GOT3 (cell line): ENCODE measurements at regions not wholly inside any gene's neighbourhood (a gene's known extent, or its start where the extent isn't known, plus 50 kb on each side); places are given as distances from the start of the nearest gene placed in this dataset.
A peak's percentile ranks its signal among the peaks of the same experiment; 100 is the strongest.

ENCODE experiments used
- DNase-seq: peaks from one replicate; lab custom pipeline; 2025; ENCODE audit warnings: mixed read lengths; lab: John Stamatoyannopoulos, UW

DNA sequence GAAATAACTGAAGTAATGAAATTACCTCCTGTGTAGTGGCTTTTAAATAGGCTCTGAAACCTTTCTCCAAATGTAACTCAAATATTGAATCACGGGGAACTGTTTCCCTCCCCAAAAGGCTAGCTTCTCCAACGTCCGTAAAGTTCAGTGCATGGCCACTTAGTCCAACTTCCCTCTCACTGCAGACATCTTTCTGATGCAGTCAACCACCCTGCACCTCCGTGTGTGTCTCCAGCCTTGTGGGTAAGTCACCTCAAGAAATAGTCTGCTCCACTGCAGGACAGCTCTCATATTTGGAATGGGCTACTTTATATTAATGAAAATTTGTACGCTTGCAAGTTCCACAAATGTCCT, 152.5 kb upstream of the CYRIA start:
- DNase-seq: no peak

DNA sequence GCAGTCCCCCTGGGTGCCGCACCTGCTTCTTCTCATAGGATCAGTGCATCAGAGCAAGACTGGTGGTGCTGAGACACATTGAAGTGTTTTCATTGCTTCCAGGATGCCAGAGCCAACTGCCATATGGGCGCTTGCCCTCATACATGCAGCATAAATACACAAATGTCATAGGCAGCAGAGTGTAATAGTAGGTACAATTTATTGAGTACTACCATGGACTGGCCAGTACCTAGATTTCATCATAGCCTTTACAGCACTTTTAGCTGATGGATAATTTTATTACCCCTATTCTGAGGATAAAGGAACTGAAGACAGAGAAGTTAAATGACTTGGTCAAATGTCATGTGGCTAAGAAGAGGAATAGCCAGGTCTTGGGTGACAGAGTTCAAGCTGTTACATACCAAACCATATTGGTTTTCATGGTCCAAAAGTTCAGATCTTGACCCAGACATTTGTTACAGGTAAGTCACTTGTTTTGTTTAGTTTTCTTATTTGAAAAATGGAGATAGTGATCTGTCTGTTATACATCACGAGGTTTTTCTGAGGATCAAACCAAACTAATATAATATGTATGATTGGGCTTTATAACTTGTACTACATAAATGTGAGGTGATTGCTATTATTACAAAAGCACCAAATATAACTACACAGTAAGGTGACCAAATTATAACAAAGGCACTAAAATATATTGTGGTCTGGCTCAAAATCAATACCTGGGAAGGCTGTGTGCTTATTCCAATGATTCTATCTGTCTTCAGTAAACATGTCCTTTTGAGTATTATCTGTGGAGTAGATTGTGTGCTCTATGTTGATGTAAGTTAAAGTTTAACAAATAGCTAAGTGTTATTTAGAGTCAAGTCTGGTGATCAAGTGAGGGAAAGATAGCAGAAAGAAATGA, 151.9 kb upstream of the CYRIA start:
- DNase-seq: no peak

DNA sequence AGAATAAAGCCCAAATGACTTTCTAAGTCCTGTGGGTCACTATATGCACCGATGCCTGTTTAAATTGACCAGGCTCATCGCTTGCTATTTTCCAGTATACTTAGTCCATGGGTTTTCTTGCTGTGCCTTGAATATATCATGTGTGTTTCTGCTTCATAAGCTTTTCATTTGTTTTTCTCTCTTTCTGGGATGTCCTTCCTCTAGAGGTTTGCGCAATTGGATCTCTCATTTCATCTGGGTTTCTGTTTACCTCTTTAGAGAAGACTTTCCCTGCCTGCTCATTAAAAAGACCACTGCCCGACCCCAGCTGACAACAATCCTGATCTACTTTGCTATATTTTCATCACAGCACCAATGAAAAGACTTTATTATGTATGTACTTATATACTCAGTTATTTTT, 150.9 kb upstream of the CYRIA start:
- DNase-seq: no peak

DNA sequence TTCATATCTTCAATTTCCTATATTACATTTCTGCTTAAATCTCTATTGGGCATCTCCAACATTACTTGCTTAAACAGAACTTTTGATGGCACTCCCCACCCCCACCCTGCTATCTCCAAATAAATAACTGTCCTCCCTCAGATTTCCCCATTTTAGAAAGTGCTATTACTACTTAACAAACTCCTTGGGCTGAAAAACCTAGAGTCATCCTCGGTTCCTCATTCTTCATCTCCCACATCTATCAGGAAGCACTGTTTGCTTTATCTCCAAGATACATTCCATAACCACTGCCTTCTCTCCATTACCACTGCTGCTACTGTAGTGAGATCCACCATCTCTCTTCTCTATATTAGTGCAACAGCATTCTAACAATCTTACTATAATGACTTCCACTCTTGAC, 150.4 kb upstream of the CYRIA start:
- no peak for DNase-seq

DNA sequence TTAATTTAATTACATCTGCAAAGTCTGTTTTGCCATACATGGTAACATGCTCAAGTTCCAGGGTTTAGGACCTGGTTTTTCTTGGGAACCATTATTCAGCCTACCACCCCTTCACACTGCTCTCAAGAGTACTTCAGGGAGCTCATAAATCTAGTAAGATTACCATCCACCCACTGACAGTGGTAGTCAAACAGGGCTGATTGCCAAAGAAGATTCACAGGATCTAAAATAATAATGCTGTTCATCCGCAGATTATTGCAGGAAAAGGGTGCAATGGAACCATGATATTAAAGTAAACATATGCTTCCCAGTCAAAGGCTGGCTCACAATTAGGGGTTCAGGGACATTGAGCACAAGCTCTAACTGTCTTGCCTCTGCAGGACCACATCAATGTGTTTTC, 148.0 kb upstream of the CYRIA start:
- DNase-seq: no peak

DNA sequence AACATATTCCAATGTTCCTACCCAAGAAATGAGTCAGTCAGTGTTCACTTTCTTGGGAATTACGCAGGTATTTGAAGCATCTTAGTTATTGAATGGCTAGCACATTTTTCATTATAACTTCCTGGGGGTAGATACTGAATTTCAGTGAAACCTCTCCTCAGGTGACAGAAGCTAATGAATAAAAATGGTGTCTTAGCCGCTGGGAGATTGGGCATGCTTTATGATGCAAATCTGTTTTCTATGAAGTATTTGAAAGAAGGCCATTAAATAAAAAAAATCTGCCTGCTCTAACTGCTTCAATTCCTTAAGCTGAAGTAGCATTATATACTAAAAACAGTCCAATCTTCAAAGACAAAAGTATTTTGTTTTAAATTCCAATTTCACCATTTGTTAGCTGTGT, 132.8 kb upstream of the CYRIA start:
- DNase-seq: no peak

DNA sequence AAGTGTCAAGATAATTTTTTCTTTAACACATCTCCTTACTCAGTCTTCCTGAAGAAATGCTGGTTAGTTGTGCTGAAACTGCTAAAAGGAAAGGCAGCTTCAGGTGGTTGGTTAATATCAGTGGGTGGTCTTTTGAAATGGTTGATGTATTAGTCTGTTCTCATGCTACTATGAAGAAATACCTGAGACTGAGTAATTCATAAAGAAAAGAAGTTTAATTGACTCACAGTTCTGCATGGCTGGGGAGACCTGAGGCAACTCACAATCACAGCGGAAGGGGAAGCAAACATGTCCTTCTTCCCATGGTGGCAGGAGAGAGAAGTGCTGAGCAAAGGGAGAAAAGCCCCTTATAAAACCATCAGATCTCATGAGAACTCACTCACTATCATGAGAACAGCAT, 125.9 kb upstream of the CYRIA start:
- no peak for DNase-seq

DNA sequence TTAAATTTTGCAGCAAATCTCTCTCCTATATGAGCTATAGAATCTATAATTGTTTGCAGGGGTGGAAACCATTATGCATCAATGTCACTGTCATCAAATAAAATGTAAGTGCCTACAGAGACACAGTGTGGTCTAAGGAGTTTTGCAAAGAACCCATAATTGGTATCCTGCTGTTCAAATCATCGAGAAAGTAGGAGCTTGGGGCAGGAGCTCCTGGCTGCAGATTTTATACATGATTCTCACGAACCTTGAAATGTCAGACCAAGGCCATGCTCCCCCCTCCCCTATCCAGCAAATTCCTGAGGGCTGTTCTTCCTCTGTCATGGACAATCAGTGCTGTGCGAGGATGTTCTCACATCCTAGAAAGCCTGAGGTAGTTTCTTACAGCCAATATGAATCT, 119.5 kb upstream of the CYRIA start:
- DNase-seq: no peak

DNA sequence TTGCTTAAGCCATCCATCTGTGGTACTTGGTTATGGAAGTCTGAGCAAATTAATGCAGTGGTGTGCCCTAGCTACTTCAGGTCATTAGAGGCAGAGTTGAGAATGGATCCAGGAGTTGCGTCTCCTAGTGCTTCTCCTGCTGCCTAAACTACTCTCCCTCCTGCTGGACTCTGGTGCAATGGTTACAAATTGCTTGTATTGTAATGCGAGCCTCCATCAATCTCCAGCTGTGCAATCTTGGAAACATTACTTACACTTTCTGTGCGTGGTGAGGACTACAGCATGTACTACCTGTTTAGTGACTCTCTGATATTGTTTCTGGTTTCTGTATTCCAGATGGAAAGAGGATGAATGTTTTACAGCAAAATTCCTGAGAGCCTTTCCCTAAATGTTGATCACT, 119.0 kb upstream of the CYRIA start:
- no peak for DNase-seq

DNA sequence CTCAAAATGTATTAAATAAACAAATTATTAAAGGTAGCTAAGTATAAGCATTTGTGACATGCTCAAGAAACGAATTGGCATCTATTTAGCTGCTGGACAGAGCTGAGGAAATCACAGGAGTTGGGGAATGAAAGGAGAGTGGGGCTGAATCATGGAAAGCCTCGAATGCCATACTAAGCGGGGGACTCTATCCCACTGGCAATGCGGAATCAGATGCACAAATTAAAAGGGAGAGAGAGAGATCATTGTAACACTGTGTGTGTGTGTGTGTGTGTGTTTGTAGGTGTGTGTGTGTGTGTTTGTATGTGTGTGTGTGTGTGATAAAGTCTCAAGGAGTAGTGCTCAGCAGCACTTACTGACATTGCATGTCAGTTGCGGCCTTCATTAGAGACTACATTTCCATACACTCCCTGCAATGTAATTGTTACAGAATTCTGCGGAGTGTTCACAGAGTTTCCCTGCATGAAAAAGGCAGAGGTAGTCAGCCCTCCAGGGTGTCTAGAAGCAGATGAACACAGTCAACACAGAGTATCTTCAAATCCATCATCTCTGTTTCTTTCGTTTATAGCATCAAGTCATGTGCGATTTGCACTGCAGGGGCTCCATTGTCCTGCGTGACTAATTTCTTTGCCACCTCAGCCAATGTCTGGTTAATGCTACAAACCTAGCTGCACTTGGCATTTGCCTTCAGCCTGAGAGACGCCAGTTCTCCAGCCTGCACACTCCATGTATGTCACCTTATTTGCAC, 111.7 kb upstream of the CYRIA start:
- no peak for DNase-seq

DNA sequence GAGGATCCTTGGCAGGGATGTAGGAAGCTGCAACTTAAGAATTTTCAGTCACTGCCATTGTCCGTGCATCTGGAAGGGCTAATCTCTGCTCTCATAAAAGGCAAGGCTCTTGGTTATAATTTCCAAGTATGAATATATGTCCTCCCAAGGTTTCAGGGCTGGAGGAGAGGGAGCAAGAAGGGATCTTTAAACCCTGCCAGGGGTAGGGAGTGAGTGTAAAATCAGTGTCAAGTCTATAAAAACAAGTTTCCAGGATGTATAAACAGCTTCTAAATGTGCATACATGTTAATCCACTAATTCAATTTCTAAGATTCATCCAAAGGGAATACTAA, 110.2 kb upstream of the CYRIA start:
- no peak for DNase-seq

DNA sequence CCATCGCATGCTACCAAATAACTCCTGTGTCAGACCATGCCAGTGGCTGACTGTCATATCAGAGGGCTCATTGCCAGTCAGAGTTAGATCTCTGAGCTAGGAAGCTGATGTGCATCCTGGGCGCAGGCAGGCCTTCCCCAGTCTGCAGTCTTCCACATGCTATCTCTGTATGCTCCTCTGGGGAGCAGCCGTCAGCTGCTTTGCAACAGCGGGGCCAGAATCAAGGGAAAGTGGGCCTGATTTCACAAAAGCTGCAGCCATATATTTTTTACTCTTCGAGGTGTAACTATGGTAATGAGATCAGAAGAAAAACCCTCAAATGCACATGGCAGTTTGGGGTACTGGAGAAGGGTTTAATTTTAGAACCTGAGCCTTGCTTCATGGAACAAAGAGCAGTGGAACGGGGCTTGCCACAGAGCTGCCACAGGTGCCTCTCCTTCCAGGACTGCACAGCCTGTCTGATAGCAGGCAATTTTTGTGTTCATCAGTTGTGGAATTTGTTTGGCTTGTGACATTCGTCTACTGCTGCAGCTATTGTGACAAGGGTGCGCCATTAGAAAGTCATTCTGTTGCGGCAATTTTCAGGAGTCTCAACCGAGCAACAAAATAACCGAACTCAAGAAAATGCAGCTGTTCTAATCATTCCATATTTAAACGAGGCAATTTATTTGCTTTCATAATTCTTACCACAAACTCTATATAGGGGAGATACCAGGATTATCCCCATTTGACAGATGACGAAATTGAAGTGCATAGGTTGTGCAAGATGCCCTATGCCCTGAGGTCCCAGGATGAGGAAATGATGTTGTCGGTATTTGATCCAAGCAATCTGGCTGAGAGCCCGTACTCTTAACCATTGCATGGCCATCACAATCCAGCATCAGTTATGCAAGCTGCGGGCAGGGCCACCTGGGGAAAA, 109.6 kb upstream of the CYRIA start:
- DNase-seq: no peak

DNA sequence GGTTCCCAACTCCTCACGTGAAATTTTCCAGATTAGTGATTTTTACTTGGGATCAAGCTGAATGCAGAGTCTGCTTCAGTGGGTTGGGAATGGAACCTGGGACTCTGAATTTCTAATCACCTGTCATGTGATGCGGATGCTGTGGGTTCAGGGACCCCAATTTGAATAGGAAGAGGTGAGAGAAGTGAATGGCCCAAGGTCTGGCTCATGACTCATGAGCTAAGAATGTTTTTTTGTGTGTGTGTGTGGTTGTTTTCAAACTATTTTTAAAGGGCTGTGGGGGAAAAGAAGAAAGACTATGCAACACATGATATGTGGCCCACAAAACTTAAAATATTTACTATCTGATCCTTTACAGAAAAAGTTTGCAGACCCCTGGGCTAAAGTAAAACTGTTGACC, 108.5 kb upstream of the CYRIA start:
- DNase-seq: no peak

DNA sequence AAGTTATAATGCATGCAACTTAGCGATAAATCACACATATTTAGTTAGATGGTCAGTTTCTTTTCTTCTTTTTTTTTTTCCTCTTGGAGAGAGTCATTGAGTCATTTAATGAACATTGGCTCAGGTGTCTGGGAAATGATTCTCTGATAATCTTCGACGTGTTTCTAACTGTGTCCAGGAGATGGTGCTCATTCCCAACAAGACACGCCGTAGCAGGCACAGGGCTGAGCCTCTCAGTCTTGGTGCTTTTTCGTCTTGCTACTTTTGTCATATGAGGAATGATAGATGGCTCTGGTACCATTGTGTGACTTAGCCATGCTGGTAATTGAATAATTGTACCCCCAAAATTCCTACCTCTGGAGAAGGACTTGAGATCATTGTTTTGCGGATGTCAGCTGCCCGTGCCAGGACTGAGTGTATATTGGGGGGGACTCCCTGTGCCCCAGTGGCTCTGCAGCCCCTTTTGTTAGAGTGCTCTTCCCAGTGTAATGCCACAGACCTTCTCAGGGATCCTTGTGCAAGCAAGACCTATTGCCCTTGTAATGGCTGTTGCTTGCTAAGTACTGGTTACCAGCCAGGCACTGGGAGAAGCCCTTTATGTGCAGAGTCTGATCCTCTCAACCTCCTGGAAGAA, 107.6 kb upstream of the CYRIA start:
- no peak for DNase-seq

DNA sequence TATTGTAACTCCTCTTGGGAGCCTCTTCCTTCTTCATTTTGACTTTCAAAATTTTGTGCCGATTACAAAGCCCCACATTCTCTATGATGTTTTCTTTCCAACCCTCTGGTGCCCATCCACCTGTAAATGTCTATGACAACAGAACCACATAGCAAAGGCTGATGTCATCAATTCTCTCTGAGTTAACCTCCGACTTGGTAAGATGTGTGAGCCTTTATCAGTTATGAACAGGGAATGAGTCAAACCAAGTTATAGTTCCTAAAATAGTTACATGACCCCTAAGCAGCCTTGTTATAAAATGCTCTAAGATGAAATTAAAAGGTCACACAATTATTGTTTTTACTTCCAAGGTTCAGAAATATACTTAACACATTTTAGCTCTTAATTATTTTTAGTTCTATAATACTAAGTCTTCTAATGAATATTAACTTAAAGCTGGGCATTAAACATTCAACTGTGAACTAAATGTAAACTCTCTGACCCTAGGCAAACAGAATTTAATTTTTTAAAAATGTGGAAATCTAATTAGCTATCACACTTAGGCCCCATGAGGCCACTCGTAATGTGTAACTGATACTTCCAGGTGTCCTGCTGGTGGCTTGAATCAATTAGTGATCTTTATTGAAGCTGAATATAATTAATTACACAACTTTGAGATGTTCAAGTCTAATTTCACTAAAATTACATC, 102.3 kb upstream of the CYRIA start:
- no peak for DNase-seq

DNA sequence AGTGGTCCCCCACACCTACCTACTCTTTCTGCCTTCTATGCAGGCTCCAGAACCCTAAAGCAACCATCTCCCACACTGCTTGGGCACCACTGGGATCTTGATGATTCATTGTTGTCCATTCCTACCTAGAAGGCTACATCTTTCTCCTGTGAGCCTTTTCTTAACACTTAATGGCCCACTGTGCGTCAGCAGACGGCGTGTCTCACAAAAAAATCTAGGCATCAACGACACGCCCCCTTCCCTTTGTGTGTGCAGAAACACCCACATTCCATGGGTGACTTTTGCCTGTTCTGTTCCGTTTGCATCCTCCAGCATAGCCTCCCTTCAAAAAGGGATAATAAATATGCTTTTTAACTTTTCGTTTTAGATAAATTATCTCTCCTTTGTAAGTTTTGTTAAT, 99.7 kb upstream of the CYRIA start:
- DNase-seq: no peak

DNA sequence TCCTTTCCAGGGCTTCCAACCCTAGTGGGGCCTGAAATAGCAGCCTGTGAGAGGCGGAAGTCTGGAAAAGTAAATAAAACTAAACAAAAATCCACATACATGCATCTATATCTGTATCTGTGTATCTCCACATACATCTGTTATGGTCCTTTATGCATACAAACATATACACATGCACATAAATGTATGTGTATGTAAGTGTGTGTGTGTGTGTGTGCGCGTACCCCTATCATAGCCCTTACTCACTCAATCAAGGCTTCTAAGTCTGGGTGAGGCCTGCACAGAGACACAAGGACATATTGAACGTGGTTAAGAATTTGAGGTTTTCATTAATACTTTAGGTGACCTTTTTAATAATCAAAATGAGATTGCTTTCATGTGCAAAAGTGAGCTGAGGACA, 98.9 kb upstream of the CYRIA start:
- DNase-seq: no peak

DNA sequence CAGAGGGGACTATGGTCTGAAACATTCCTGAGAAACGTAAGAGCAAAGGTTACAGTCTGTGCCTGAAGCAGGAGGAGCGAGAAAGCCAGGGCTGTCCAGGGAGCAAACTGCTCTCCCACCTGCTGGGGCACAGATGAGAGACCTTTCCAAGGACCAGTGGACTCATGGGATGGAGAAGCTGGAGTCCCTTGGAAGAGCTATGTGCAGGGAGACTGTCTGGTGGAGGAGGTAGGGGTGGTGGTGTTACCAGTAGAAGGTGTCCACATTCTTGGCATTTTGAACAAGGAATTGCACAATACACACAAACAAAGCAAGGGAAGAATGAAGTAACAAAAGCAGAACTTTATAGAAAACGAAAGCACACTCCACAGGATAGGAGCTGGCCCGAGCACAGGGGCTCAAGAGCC, 97.9 kb upstream of the CYRIA start:
- DNase-seq: no peak

DNA sequence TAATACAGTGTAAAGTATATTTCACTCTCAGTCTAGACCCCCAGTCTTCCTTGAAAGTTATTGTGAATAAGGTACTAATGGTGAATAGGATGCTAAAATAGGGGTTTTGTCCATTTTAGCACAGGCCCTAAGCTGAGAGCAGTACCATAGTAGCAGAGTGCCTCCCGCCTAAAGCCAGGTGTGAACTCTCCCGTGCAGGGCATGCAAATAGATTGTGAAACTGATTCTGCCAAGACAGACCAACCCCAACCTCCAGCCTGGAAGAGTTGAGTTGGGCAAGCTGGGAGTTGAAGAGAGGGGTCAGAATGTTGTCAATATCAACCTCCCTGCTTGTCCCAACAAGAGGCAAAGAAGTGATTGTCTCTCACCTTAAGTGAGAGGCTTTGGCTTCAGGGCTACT, 97.4 kb upstream of the CYRIA start:
- DNase-seq: no peak

DNA sequence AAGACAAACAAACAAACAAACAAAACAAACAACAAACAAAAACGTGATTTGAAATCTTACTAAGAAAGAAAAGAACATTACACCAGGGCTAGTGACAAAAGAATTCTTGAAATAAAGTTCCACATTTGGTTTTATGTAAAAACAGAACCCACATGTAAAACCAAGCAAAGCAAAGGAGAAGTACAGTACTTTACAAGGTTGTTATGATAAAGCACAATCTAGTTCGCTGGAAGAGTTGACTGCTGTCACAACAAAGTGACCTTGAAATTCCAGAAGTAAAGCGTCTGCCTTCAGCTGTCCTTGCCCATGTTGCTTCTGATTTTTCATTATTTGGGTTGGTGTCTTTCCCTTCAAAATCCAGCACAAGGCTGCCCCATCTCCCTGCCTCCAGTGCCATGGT, 94.8 kb upstream of the CYRIA start:
- DNase-seq: no peak

DNA sequence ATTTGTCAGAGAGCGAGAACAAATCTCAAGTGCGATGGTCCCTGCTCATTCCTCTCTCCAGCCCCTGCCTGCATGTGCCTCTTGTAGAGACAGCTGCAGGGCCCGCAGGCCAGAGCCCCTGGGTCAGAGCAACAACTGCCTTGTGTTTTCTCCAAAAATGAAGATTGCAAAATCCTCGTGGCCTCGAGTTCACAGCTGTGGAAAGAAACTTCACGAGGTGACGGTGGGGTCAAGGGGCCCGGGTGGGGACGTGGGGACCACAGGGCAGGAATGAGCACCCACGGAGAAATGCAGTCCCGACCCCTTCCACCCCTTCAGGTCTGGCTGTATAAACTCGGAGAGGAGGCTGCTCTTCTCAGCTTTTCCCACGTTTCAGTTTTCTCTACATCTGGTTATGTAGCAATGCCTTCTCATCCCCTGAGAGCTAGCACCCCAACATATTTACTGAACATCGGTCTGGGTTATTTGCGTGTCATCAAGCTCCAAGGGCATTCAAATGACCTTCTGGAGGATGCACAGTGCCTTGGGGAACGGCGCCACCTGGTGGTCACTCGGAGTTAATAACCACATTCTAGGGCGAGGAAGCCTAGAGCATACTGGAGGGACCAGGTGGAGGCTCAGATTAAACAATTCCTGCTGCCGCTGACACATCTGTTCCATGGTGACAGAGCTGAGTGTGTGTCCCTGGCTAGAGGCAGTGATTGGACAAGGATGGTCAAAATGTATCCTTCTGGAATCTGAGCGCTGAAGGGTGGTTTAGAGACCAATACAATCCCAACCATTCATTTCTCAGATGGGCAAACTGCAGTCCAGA, 91.4 kb upstream of the CYRIA start:
- peak; percentile 19 for DNase-seq
